ENCODE measurements at regions not wholly inside any gene's neighbourhood (a gene's known extent, or its start where the extent isn't known, plus 50 kb on each side); places are given as distances from the start of the nearest gene placed in this dataset.
"Not testable (repeated sequence)": the region's sequence is repeated elsewhere in the genome, so short reads cannot be mapped to it uniquely, and the experiment has no call there.

DNA sequence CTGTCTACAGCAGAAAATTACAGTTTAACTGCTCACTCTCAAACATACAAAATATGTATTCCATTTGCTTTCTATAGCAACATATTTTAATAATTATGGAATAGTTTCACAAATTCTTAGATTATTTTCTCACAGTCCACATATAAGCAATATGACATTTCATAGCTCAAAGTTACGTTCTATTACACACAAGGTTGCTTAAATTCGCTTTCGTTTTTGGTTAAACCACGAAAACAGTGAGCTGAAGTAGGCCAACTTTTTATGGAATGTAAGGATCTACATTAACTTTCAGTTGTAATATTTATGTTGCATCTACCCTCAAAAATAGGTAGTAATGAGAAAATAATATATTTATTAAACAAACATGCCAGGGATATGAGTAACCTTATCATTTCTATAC lies 966.0 kb upstream of the ACO1 start:
- no peak for DNase-seq

DNA sequence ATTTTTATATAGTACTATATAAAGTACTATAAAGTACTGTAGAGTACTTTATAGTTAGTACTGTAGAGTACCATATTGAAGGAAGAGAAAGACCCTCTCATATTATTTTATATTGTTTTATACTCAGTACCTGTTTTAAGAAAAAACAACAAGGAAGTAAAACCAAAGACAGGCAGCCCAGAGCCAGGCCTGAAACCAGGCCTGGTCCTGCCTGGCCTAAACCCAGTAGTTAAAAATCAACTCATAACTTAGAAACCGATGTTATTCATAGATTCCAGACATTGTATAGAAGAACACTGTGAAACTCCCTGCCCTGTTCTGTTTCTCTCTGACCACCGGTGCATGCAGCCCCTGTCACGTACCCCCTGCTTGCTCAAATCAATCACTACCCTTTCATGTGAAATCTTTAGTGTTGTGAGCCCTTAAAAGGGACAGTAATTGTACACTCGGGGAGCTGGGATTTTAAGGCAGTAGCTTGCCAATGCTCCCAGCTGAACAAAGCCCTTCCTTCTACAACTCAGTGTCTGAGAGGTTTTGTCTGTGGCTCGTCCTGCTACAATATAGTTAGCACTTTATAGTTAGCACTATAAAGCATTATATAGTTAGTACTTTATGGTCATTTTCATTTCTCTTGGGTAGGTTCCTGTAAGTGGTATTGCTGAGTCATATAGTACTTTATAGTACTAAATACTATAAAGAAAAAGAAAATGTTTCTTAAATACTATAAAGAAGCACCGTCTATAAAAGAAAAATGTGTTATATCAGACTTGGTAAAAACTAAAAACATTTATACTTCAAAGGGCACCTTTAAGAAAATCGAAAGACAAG lies 940.6 kb upstream of the ACO1 start:
- DNase-seq: not testable (repeated sequence)

DNA sequence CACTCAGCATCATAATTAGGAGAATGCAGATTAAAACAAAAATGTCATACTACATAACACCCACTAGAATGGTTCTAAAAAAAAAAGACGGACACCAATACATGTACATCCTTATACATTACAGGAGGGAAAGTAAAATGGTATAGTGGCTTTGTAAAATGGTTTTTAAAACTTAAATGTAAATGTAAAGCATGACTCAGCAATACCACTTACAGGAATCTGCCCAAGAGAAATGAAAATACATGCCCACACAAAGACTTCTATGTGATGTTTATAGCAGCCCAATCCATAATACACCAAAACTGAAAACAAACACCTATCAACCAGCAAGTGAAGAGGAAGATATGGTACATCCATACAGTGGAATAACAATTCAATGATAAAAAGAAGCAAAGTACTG lies 939.1 kb upstream of the ACO1 start:
- no peak for DNase-seq

DNA sequence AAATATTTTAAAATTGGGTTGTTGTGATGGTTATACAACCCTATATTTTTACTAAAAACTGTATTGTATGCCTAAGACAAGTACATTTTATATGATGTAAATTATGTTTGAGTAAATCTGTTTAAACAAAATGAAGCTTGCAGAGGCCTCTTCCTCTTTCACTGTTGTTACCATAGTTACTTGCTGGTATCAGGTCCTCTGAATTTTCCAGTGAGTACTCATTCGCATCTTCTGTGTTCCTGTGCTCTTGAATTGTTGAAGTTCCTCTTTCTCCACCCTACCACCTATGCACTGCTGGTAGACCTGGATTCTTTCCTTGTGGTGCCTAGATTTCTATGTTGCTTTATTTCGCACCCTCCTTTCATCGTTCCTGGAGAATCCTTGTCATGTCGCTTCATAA lies 938.5 kb upstream of the ACO1 start:
- DNase-seq: no peak

DNA sequence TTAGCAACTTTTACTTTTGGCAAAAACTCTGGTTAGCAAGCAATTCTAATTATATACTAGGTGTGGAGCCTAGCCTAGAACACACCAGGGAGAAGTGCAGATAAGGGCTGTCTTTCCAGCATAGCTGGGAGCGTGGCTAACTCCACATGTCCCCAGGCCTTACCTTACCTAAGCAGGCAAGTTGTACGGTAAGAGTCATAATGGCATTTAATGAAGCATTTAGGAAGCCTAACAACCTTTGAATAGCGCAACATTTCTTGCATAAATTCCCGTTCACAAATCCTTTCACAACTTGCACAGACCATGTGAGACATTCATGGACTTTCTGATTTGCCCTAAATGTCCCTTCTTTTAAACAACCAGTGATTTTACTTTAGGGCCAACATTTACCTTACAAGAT lies 917.4 kb upstream of the ACO1 start:
- DNase-seq: no peak

DNA sequence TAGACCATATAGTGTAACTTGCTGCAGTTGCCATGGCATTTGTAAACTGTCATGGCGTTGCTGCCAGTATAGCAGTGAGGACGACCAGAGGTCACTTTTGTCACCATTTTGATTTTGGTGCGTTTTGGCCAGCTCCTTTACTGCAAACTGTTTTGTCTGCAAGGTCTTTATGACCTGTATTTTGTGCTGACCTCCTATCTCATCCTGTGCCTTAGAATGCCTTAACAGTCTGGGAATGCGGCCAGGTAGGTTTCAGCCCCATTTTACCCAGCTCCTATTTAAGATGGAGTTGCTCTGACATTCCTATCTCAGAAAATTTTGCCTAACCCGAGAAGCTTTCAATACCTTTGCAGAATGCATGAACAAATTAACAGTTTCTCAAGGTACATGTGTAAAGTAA lies 914.4 kb upstream of the ACO1 start:
- DNase-seq: no peak

DNA sequence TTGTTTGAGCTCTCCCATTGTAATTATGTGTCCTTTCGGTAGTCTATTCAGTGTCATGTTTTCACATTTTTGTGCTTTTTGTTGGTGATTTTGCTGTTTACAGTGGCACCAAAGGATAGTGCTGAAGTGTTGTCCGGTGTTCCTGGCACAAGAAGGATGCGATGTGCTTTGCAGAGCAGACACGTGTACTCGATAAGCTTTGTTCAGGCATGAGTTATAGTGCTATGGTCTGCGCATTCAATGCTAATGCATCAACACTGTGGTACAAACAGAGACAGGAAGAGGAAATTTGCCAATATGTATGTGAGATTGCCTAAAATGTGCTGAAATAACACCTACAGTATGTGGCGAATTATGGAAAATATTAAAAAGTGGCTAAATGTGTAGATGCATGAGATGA lies 913.4 kb upstream of the ACO1 start:
- DNase-seq: no peak

DNA sequence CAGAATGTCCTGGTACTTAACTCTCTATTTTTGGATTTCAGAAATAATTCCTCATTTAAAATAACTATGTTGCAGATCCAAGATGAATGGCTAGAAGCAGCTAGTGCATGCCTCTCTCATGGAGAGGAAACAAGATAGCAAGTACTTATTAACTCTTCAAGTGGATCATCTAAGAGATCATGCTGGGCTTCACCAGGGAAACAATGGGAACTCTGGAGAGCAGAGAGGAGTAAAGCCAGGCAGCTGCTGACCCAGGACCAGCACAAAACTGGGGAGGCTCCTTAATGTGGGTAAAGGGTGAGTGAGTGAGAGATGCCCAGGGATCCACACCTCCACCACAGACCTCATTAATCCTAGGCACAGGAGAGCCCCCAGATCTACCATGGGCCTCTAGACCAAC lies 897.8 kb upstream of the ACO1 start:
- no peak for DNase-seq

DNA sequence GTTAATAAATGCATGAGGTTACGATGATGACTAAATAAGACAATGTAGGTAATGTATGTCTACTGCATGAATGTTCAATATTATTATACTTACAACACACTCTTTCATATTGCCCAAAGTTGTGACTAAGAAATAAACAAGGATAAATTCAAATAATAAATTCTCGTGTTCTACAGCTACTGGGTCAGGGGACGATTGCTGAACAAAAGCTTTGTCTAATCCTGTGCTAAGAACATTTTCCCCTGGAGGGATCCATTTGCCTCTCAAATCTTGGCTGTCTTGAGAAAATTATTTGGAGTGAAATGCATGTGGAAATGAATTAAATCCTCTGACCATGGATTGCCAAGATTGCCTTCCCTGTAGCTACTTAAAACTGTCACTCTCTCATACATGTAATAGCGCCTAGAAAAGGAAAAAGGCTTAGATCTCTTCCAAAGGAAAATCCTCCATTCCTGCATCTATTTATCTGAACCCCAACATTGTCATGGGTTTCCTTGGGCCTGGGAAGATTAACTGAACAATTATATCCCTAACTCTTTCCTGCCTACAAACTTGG lies 893.8 kb upstream of the ACO1 start:
- no peak for DNase-seq

DNA sequence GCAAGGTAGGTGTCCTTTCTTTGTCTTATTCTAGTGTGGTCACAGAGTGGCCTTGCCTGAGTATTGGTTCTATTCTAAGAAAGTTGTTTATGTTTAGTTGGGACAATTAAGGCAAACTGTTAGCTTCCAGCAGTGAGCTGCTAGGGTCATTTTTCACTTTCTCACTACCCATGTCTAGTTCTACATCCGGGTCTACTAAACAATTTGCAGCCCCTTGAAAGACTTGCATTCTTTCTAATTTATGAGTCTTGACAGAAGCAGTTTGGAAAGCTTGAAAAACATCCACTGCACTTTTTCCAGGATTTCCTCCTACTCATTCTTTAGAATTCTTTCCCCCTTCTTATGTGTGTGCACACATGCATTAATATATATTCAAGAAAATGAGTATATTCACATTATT lies 892.2 kb upstream of the ACO1 start:
- DNase-seq: no peak

DNA sequence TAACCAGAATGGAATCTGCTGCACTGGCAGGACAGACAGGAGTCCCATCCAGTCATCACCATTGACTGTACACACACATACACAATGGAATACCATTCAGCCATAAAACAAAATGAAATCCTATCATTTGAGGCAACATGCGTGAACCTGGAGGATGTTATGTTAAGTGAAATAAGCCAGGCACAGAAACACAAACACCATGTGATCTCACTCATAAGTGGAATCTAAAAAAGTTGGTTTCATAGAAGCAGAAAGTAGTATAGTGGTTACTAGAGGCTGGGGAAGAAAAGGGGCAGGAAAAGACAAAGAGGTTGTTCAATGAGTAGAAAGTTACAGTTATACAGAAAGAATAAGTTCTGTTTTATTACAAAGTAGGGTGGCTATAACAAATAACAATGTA lies 884.0 kb upstream of the ACO1 start:
- no peak for DNase-seq

DNA sequence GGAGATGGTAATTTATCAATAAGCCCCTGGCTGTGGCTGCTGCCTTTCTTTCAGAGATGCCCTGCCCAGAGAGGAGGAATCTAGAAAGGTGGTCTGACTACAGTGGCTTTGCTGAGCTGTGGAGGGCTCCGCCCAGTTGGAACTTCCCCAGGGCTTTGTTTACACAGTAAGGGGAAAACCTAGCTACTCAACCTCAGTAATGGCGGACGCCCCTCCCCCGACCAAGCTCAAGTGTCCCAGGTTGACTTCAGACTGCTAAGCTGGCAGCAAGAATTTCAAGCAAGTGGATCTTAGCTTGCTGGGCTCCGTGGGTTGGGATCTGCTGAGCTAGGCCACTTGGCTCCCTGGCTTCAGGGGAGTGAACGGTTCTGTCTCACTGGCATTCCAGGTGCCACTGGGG lies 865.4 kb upstream of the ACO1 start:
- no peak for DNase-seq

DNA sequence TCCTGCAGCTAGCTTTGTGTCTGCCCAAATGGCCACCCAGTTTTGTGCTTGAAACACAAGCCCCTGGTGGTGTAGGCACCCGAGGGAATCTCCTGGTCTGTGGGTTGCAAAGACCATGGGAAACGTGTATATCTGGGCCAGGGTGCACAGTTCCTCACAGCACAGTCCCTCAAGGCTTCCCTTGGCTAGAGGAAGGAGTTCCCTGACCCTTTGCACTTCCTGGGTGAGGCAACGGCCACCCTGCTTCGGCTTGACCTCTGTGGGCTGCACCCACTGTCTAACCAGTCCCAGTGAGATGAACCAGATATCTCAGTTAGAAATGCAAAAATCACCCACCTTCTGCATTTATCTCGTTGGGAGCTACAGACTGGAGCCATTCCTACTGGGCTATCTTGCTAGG lies 865.0 kb upstream of the ACO1 start:
- DNase-seq: no peak

DNA sequence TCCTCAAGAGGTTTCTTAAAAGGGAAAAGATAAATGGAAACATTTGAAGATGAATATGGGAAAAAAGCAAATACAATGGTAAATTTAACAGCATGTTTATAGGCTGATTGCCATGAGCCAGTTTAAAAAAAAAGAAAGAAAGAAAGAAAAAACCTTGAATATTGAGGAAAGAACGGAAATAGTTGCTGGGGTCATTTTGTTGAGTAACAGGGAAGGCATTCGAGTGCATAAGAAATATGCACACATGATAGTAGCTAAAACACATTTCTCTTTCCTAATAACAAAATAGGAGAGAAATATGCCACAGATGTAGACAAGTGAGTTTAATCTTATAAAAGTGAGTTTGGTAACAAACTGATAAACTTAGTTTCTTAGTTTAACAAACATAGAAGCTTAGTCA lies 864.6 kb upstream of the ACO1 start:
- no peak for DNase-seq

DNA sequence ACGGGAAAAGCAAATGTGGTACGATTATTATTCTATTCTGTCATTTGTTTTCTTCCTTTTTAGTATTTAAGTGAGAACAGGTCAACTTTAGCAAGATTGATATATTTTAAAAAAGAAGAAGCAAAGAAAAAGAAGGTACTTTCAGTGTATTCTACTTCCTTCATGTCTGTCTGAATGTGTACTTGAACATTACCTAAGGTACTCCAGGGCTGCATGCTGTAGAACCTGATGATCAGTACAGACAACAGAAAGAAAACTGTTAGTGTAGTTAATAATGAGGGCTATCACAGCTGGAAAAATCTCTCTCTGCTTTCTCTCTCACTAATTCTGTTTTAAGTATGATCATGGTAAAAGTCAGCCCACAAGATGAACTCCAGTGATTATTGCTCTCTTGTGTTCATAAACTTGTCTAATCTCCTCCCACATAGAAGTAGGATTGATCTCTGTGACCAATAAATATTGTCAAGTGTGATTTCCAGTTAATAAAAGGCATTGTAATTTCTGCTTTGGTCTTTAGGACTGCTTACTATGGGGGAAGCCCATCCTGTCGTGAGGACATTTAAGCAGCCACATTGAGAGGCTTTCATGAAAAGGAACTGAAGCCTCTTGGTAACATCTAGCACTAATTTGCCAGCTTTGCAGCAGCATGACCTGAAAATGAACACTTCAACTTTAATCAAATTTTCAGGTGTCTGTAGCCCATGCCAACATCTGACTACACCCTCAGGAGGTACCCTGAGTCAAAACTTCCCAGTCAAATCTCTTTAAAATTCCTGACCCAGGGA lies 864.0 kb upstream of the ACO1 start:
- DNase-seq: no peak

DNA sequence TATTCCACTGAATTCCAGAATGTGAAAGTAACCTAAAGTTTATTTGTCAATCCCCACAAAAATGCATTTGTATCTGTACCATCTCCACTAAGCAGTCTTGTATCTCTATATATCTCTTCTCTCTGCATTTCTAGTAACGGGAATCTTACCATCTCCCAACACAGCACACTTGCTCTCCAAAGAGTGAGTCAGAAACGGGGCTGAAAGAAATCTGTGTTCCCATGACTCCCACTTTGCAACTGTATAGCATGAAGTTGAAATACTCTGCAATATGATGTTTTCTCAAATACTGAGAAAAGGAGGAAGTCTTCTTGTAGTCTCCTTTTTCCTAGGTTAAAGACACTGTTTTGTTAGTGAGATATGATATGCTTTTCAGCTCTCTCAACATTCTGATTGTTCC lies 848.8 kb upstream of the ACO1 start:
- no peak for DNase-seq

DNA sequence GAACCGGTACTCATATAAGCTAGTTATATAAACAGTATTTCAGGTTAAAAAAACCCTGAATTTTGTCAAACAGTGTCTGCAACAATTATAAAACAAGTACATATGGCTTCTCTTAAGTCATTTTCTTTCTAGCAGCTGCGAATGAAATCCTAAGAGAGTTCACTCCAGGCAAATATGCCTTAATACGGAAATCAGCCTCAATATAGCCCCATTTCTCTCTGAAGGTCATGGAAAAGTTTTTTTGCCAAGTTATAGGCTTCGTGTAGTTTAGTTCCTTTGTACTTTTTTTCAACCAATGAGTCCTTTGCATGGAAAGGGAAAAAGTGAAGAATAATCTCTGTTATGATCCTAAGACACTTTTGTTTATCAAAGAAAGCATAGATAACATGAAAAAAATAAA lies 848.0 kb upstream of the ACO1 start:
- DNase-seq: no peak

DNA sequence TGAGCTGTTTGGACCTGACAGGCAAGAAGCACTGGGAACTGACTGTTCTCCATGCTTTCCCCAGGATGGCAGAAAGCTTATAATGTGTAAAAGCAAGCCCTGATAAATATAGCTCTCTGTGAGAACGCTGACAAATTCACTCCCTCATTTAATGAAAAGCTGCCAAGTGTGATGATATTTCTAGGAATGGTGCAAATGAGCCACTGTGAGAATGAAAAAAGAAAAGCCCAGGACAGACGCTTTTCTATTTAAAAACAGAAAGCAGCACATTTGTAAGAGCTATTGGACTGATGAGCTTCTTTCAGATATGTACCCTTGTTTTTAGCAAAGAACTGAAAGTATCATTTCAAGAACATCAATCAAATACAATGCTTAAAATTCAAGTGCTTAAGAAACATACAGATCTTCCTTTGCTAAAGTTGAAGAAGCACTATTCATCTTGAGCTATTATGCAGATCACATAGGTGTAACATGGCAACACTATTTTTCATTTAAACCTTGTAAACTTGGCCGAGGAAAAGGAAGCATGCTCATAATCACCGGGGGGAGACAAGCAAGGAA lies 842.6 kb upstream of the ACO1 start:
- DNase-seq: no peak

DNA sequence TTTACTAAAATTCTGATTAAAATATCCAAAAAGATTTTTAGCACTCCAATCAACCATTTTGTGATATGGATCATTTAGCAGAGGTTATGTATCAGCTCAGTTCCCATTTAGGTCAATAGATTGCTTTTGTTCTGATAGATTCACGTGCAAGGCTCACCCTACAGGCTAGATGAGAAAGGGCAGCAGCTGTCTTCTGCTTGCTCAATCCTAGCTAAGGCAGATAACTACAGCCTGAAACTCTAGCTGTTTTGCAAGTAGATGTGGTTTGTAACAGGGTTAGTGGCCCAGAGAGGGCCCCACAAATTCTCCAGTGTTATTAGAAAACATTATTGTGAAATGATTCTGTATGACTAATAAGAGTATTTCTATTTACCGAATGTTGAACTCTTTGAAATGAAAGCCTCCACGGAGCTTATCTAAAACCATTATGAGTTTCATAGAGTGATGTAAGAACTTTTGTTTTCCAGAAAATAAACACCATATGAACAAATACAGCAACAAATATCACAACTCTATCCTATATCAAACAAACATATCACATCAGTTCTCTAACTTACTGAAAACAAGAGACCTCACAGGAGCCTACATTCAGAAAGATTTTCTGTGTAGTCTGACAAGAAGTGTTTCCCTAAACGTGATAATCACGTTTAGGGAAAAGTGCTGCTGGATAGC lies 841.9 kb upstream of the ACO1 start:
- no peak for DNase-seq

DNA sequence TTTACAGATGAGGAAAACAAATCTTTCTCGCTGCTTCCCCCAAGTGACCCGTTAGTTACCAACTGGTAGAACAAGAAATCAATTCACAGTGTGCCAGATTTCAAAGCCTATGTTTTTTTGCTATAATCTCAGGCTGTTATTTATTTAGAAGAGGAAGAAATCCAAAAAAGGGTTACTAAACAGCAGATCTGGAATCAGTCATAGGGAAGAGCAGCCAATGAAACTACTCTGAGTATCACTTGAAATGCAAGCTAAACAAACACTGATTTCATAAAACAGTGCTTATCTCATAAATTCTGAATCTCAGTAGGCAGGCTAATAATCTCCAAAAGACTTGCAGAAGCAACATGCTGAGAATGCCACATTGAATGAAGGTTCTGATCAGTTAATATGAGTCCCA lies 829.5 kb upstream of the ACO1 start:
- no peak for DNase-seq

DNA sequence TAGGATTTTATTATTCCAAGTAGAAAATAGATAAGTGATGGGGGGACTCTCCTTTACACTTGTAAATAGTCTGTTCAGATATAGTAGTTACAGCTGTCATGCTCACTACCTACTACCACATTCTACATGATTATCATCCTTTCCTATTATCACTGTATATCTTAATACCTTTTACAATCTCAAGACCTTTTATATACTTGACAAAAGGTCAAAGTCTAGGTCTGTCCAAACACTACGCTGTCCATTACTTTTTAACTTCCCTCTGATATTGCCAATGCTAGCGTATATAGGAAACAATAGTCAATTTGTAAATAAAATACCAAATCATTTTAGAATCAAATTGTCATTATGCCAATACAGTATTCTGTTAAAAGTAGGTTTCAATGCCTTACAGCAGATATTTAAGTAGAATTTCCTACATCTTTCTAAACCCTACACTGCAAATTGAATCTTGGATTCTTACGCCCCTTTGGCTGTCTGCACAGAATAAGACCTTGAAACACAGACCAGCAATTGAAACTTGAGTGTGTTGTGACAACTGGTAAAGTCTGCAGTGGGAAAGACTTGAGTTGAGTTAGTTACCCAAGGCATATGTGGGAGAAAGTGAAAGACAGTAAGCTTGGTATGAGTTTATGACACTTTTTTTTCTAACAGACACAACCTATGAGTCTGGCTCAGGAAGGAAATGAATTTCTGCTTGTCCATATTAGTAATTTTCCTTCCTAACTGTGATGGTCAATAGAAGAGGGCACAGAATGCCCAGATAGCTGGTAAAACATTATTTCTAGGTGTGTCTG lies 827.6 kb upstream of the ACO1 start:
- DNase-seq: no peak

DNA sequence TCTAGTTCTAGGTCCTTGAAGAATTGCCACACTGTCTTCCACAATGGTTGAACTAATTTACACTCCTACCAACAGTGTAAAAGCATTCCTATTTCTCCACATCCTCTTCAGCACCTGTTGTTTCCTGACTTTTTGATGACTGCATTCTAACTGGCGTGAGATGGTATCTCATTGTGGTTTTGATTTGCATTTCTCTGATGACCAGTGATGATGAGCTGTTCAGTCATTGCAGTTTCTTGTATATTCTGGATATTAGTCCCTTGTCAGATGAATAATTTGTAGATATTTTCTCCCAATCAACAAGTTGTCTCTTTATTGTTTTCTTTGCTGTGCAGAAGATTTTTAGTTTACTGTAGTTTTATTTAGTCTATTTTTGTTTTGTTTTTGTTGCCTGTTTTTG lies 812.3 kb upstream of the ACO1 start:
- DNase-seq: not testable (repeated sequence)

DNA sequence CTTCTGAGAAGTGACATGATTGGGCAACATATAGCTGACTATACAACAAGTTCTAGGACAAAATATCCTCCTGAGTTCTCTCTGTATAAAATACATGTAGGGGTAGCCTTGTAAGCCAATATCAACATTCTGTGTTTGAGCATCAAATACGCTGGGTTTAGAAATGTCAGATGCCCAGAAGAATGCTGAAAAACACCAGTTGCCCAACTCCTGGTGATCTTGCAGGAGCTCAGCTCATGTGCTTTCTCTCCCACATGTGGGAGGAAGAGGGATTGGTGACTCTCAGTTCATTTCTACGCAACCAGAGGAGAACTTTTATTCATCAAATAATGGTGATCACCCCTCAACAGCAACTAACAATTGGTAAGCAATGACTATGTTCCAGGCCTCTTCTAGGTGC lies 810.9 kb upstream of the ACO1 start:
- no peak for DNase-seq

Data from GOT3 (cell line).